GM12878 (cell line): ENCODE measurements at regions not wholly inside any gene's neighbourhood (a gene's known extent, or its start where the extent isn't known, plus 50 kb on each side); places are given as distances from the start of the nearest gene placed in this dataset.

Experiments
- ATAC-seq: fragments of 200-7000 bp; cut with Tn5 transposase; 3 replicates; pipeline ENCODE4 v1.9.1; 2020; ENCODE audit warnings: mild to moderate bottlenecking, moderate library complexity
- BruUV-seq: library from RNA; stranded (reverse); fragments of 400-500 nt; replicated peaks from 2 replicates; lab custom pipeline; 2021; lab: Mats Ljungman, UMichigan
- CTCF ChIA-PET: fragments of 300-600 bp; sonication (Branson Sonifier 250); formaldehyde crosslinking; extraction: SDS; loops from one replicate; lab custom pipeline; 2021; ENCODE audit warnings: inconsistent platforms; lab: Yijun Ruan, JAX
- POLR2A ChIA-PET: fragments of 350-600 bp; formaldehyde crosslinking; extraction: SDS; loops from one replicate; lab custom pipeline; 2021; ENCODE audit warnings: inconsistent platforms; lab: Charles Lee
- RAD21 ChIA-PET: fragments of 300-600 bp; sonication (Branson Sonifier 250); formaldehyde crosslinking; loops from one replicate; lab custom pipeline; 2023; ENCODE audit warnings: antibody characterized with exemption; ENCODE audit not compliant: unreplicated experiment; lab: Charles Lee
- SMC1A ChIA-PET: fragments of 300-600 bp; sonication (Branson Sonifier 250); formaldehyde crosslinking; loops from one replicate; lab custom pipeline; 2023; ENCODE audit not compliant: unreplicated experiment, uncharacterized antibody; lab: Charles Lee
- DNase-seq: peaks from one replicate; pipeline ENCODE4 v3.0.0-alpha.2; 2011; ENCODE audit warnings: low read depth, low spot score
- FAIRE-seq: peaks from 3 replicates; lab custom pipeline; 2011; peaks lifted over from hg19 to GRCh38; lab: Jason Lieb, UNC
- H2AFZ ChIP-seq: 2 replicates; pipeline ENCODE4 v1.6.0; 2011; ENCODE audit warnings: low read depth, low read length, control low read depth; ENCODE audit not compliant: control insufficient read depth
- H3K27ac ChIP-seq: 2 replicates; pipeline ENCODE4 v1.5.1; 2011; ENCODE audit warnings: control low read depth; ENCODE audit not compliant: control insufficient read depth, insufficient read depth
- H3K27me3 ChIP-seq, 2 experiments: replicated peaks in 1 of 2; 2 replicates each; pipeline versions ENCODE4 v1.6.0 to v1.6.1; 2011; ENCODE audit warnings: low read length in 1 of 2; ENCODE audit not compliant: control insufficient read depth in 2 of 2, insufficient read depth in 2 of 2
- H3K36me3 ChIP-seq, 2 experiments: 2 replicates each; pipeline ENCODE4 v1.5.1; 2011; ENCODE audit warnings: low read length in 1 of 2; ENCODE audit not compliant: control insufficient read depth in 2 of 2, insufficient read depth in 2 of 2
- H3K4me1 ChIP-seq: 2 replicates; pipeline ENCODE4 v1.6.1; 2011; ENCODE audit warnings: mild to moderate bottlenecking, low read length, moderate library complexity, mixed read lengths; ENCODE audit not compliant: control insufficient read depth, insufficient read depth
- H3K4me2 ChIP-seq: 2 replicates; pipeline ENCODE4 v1.6.0; 2011; ENCODE audit warnings: control low read depth; ENCODE audit not compliant: control insufficient read depth, insufficient read depth
- H3K4me3 ChIP-seq: fragments of 200-600 bp; sonication (generic); 2 replicates; pipeline ENCODE4 v1.5.1; 2016
- H3K79me2 ChIP-seq: 2 replicates; pipeline ENCODE4 v1.6.0; 2011; ENCODE audit warnings: low read length; ENCODE audit not compliant: control insufficient read depth, insufficient read depth
- H3K9ac ChIP-seq: 2 replicates; pipeline ENCODE4 v1.8.0; 2011; ENCODE audit warnings: low read length, control low read depth, mixed read lengths; ENCODE audit not compliant: control insufficient read depth, insufficient read depth
- H3K9me3 ChIP-seq: replicated peaks from 3 replicates; pipeline ENCODE4 v1.5.1; 2011; ENCODE audit warnings: mild to moderate bottlenecking, low read length; ENCODE audit not compliant: control insufficient read depth, insufficient read depth
- H4K20me1 ChIP-seq: 2 replicates; pipeline ENCODE4 v1.6.0; 2011; ENCODE audit not compliant: control insufficient read depth, insufficient read depth
- CEBPB ChIP-seq, 2 experiments: fragments of 150-350 bp in 1 of 2; IDR thresholded peaks; 2 replicates each; pipeline ENCODE4 v1.6.1; 2012 to 2014; ENCODE audit warnings: low read depth in 2 of 2, low read length in 2 of 2, borderline replicate concordance in 1 of 2, inconsistent platforms in 1 of 2
- CHD1 ChIP-seq: IDR thresholded peaks from 2 replicates; pipeline ENCODE4 v1.6.1; 2012; ENCODE audit warnings: low read depth, low read length, improper control_type of control experiment
- ESRRA ChIP-seq: IDR thresholded peaks from 2 replicates; pipeline ENCODE4 v1.6.1; 2012; ENCODE audit warnings: mild to moderate bottlenecking, low read length, improper control_type of control experiment
- NR2C2 ChIP-seq: IDR thresholded peaks from 2 replicates; pipeline ENCODE4 v1.6.1; 2011; ENCODE audit warnings: borderline replicate concordance, low read depth; ENCODE audit not compliant: control insufficient read depth, insufficient read length
- SMC3 ChIP-seq: IDR thresholded peaks from 2 replicates; pipeline ENCODE4 v1.6.1; 2011; ENCODE audit warnings: low read length, improper control_type of control experiment, borderline replicate concordance
- WGBS: methylation state at CpG from one replicate; pipeline ENCODE4 v1.1.6; 2016; ENCODE audit warnings: low lambda C conversion rate; ENCODE audit not compliant: insufficient replicate concordance, insufficient coverage; ENCODE audit errors: missing lambda C conversion rate; 5-methylcytosine and 5-hydroxymethylcytosine counted together
- in situ Hi-C: fragments of 300-500 bp; cut with MboI; formaldehyde crosslinking; loops from 9 replicates; pipeline ENCODE4 v1.14.3; 2018; ENCODE audit warnings: mixed read lengths
- intact Hi-C: fragments of 100-400 bp; cut with micrococcal nuclease; formaldehyde crosslinking; loops from one replicate; pipeline ENCODE4 v1.14.2; 2022; ENCODE audit not compliant: unreplicated experiment
- TF ChIP-seq, protein P1 (sequence below): fragments of 450-650 bp; IDR thresholded peaks from 2 replicates; pipeline ENCODE4 v1.6.1; 2016; ENCODE audit warnings: mild to moderate bottlenecking
- TF ChIP-seq, protein P2 (sequence below): IDR thresholded peaks from 2 replicates; pipeline ENCODE4 v1.6.1; 2011; ENCODE audit warnings: borderline replicate concordance, low read depth, mild to moderate bottlenecking, moderate library complexity, mixed read lengths, low read length; ENCODE audit not compliant: insufficient read depth; ENCODE audit errors: extremely low read length

DNA sequence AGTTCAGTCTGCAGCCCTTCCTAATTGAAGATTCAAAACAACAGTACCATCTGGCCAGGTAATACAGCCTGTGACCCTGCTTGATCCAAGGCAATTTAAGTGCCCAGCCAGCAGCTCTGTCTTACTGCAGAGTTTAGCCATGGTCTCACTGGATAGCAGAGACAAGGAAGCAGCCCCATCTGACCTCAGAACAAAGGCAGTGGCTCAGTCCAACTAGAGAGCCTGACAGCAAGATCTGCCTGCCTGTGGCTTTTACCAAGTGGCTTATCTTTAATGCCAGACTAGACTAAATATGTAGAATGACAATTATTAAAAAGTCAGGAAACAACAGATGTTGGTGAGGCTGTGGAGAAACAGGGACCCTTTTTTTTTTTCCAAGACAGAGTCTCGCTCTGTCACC is 293.4 kb downstream of the DTHD1 start:
- BruUV-seq, result no TSS peak
- CTCF ChIA-PET, result no interaction called here
- Histone ChIP-seq H3K27me3 (no peaks in the 10 kb centered on the region), H3K4me2 (no peak overlapping the region), H3K9me3 (peaks cover 1% of the 10 kb centered on the region; the same call in 2 of the 3 replicates), H3K36me3 (no peaks in the 10 kb centered on the region), H4K20me1 (no peaks in the 10 kb centered on the region), H3K4me1 (no peaks in the 10 kb centered on the region), H3K27ac (no peak overlapping the region), H3K79me2 (no peaks in the 10 kb centered on the region), H3K9ac (no peak overlapping the region), H3K4me3 (no peak overlapping the region), H2AFZ (no peak overlapping the region; the same call in 1 of the 2 replicates)
- ATAC-seq (no peak), FAIRE-seq (no peak), DNase-seq (no peak)
- POLR2A ChIA-PET, result no interaction called here
- whole genome bisulfite sequencing, result 13% methylated on average over 1 of the region's 1 CpG
- RAD21 ChIA-PET, result no interaction called here
- intact Hi-C loops (no loop called here), in situ Hi-C loops (no loop called here)
- TF ChIP-seq CEBPB (IDR thresholded peaks at IDR 0.05; ENCODE audit: borderline replicate concordance in 1 of 2, low read depth in 2 of 2, low read length in 2 of 2), result no peak
- no peak for TF ChIP-seq CHD1
- TF ChIP-seq SMC3, result no peak
- no peak for TF ChIP-seq NR2C2
- TF ChIP-seq, protein P1, sequence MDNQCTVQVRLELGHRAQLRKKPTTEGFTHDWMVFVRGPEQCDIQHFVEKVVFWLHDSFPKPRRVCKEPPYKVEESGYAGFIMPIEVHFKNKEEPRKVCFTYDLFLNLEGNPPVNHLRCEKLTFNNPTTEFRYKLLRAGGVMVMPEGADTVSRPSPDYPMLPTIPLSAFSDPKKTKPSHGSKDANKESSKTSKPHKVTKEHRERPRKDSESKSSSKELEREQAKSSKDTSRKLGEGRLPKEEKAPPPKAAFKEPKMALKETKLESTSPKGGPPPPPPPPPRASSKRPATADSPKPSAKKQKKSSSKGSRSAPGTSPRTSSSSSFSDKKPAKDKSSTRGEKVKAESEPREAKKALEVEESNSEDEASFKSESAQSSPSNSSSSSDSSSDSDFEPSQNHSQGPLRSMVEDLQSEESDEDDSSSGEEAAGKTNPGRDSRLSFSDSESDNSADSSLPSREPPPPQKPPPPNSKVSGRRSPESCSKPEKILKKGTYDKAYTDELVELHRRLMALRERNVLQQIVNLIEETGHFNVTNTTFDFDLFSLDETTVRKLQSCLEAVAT, result no peak
- TF ChIP-seq, protein P2, sequence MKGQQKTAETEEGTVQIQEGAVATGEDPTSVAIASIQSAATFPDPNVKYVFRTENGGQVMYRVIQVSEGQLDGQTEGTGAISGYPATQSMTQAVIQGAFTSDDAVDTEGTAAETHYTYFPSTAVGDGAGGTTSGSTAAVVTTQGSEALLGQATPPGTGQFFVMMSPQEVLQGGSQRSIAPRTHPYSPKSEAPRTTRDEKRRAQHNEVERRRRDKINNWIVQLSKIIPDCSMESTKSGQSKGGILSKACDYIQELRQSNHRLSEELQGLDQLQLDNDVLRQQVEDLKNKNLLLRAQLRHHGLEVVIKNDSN, result no peak
- no peak for TF ChIP-seq ESRRA
- SMC1A ChIA-PET, result no interaction called here
